BLaER1 treated with 17β-estradiol and CSF1 and Interleukin-3, amounts not matched to agents 10 nM and 100 nM (cell line): ENCODE measurements at regions not wholly inside any gene's neighbourhood (a gene's known extent, or its start where the extent isn't known, plus 50 kb on each side); places are given as distances from the start of the nearest gene placed in this dataset.

Experiments
- H3K27ac ChIP-seq, 11 experiments: shearing (Covaris generic); formaldehyde crosslinking; 2 replicates each; pipeline ENCODE4 v1.8.1; 2022
- H3K27me3 ChIP-seq, 11 experiments: shearing (Covaris generic); formaldehyde crosslinking; 2 replicates each; pipeline ENCODE4 v1.8.1; 2022
- H3K36me3 ChIP-seq, 11 experiments: shearing (Covaris generic); formaldehyde crosslinking; 2 replicates each; pipeline ENCODE4 v1.8.1; 2022
- H3K4me1 ChIP-seq, 10 experiments: shearing (Covaris generic); formaldehyde crosslinking; 2 replicates each; pipeline ENCODE4 v1.8.1; 2022
- H3K4me2 ChIP-seq, 11 experiments: shearing (Covaris generic); formaldehyde crosslinking; 2 replicates each; pipeline ENCODE4 v1.8.1; 2022
- H3K4me3 ChIP-seq, 10 experiments: shearing (Covaris generic); formaldehyde crosslinking; 2 replicates each; pipeline ENCODE4 v1.8.1; 2022
- H3K9ac ChIP-seq, 11 experiments: shearing (Covaris generic); formaldehyde crosslinking; 2 replicates each; pipeline ENCODE4 v1.8.1; 2022
- H3K9me3 ChIP-seq, 11 experiments: shearing (Covaris generic); formaldehyde crosslinking; replicated peaks in 1 of 11; 2 replicates each; pipeline ENCODE4 v1.8.1; 2022
- H4K20me1 ChIP-seq, 11 experiments: shearing (Covaris generic); formaldehyde crosslinking; 2 replicates each; pipeline ENCODE4 v1.8.1; 2022
- Cebpa-rat ChIP-seq, 11 experiments: shearing (Covaris generic); IDR thresholded peaks; 2 replicates each; pipeline ENCODE4 v1.8.1; 2022

DNA sequence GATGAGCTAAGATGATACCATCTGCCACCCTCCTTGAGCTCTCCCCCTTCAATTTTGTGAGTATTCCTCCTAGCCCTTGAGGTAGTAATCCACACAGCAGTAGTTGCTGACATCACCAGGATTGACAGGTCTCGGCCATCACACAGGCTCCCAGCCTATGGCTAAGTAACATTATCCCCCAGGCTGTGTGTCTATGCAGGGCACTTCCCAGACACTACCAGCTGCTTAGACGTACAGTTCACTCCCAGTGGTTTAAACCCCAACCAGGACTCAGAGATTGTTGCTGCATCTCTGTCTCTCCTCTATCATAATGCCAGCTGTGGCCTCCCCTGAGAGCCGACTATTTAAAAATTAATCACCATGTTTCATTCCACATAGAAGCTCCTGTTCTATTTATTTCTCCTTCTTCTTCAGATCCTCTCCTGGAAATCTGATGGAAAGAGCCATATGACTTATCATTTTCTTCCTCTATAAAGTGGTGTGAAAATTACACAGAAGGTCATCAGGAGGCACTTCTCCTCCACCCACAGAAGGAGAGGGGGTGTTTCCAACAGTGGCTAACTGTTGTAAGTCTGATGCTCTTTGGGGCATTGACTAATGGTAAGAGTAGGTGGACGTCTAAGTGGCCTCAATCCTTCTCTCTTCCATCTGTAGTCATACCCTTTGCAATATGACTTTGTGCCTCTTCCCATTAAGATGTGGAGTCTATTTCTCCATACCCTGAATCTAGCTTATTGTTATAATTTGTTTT, 396.3 kb downstream of the SETD4 start:
- H3K27ac ChIP-seq, result no peak overlapping the region
- TF ChIP-seq Cebpa-rat (IDR thresholded peaks at IDR 0.05), result no peak
- H3K4me3 ChIP-seq, result no peak overlapping the region
- H4K20me1 ChIP-seq, result no peaks in the 10 kb centered on the region
- H3K4me2 ChIP-seq, result no peak overlapping the region
- H3K9ac ChIP-seq, result no peak overlapping the region
- H3K36me3 ChIP-seq, result no peaks in the 10 kb centered on the region
- H3K27me3 ChIP-seq, result no peaks in the 10 kb centered on the region
- no peaks in the 10 kb centered on the region for H3K9me3 ChIP-seq
- H3K4me1 ChIP-seq, result peaks cover 0 to 3% (median 0%) of the 10 kb centered on the region in 10 experiments; a peak in 8 of 20 replicates

DNA sequence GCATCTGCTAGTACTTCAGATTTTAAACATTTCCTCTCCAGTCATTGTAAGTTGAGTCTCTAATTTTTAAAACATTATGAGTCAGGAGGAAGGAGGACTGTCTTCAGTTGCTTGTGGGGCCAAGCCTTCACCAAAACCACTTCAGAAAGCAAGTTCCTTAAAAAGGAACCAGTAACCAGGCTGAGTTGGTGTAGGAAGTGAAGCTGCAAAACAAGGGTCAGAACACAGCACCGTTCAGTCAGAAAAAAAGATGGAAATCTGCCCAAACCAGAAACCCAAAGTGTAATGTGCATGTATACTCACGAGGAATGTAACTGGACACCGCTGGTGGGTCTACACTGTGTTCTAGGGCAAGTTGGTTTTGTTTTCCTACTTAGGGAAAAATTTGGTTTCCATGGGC, 402.1 kb downstream of the SETD4 start:
- Histone ChIP-seq H3K27ac (peak overlapping the region in 10 of 11 experiments; percentile 10 to 80 (median 56); a peak in 16 of 22 replicates), H3K4me1 (peaks cover 12 to 27% (median 19%) of the 10 kb centered on the region in 10 experiments), H4K20me1 (no peaks in the 10 kb centered on the region), H3K36me3 (no peaks in the 10 kb centered on the region), H3K9ac (peak overlapping the region in 6 of 11 experiments; percentile 33 to 63 (median 45); a peak in 9 of 22 replicates), H3K27me3 (no peaks in the 10 kb centered on the region), H3K4me3 (no peak overlapping the region), H3K9me3 (peaks cover 0 to 10% (median 5%) of the 10 kb centered on the region in 11 experiments; a peak in 7 of 22 replicates), H3K4me2 (peak overlapping the region; percentile 30 to 79 (median 65))
- TF ChIP-seq Cebpa-rat (IDR thresholded peaks at IDR 0.05), result no peak

DNA sequence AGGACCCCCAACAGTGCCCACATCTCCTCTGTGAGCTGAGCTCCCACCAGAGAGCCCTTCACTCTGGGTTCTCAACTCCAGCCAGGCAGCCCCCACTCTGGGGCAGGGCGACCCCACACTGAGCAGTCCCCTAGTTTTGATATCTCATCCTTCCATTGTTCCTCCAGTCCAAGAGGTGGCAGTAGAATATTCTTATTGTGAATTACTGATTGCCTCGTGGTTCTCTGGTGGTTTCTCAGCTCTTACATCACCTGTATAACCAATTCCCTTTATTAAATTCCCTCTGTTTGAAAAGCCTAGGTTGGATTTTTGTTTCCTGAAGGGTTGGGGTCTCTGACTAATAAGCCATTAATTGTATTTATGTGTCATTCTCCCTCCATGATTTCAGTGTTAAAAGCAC, 407.5 kb downstream of the SETD4 start:
- H3K4me3 ChIP-seq, result no peak overlapping the region
- H3K9me3 ChIP-seq, result peaks cover 0 to 10% (median 5%) of the 10 kb centered on the region in 11 experiments; a peak in 8 of 22 replicates
- peaks cover 4 to 15% (median 8%) of the 10 kb centered on the region in 10 experiments for H3K4me1 ChIP-seq
- no peak overlapping the region for H3K4me2 ChIP-seq
- no peaks in the 10 kb centered on the region for H4K20me1 ChIP-seq
- H3K27ac ChIP-seq, result no peak overlapping the region
- no peak overlapping the region for H3K9ac ChIP-seq
- no peaks in the 10 kb centered on the region for H3K27me3 ChIP-seq
- no peak for TF ChIP-seq Cebpa-rat (IDR thresholded peaks at IDR 0.05)
- H3K36me3 ChIP-seq, result no peaks in the 10 kb centered on the region

DNA sequence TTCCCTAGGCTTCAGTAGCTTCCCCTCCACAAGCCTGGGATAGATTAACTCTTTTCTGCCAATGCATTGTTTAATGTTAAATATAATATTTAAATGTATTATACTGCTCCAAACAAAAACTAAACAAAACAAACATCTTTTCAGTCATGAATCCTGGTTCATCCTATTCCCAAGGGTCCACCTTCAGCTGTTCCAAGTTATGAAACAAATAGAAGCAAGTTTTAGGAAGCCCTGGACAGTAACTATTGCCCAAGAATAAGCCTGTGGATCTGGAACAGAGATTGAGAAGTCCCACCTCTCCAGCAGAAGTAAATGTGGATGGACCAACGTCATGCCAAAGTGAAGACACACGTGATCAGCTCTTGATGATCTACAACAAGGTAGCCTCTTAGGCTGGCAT, 408.1 kb downstream of the SETD4 start:
- H3K27ac ChIP-seq, result no peak overlapping the region
- H3K9ac ChIP-seq, result no peak overlapping the region
- H3K4me3 ChIP-seq, result no peak overlapping the region
- peaks cover 0 to 10% (median 5%) of the 10 kb centered on the region in 11 experiments; a peak in 8 of 22 replicates for H3K9me3 ChIP-seq
- H3K4me2 ChIP-seq, result no peak overlapping the region
- H3K27me3 ChIP-seq, result no peaks in the 10 kb centered on the region
- no peaks in the 10 kb centered on the region for H3K36me3 ChIP-seq
- peaks cover 0 to 8% (median under 1%) of the 10 kb centered on the region in 10 experiments; a peak in 12 of 20 replicates for H3K4me1 ChIP-seq
- no peak for TF ChIP-seq Cebpa-rat (IDR thresholded peaks at IDR 0.05)
- no peaks in the 10 kb centered on the region for H4K20me1 ChIP-seq

DNA sequence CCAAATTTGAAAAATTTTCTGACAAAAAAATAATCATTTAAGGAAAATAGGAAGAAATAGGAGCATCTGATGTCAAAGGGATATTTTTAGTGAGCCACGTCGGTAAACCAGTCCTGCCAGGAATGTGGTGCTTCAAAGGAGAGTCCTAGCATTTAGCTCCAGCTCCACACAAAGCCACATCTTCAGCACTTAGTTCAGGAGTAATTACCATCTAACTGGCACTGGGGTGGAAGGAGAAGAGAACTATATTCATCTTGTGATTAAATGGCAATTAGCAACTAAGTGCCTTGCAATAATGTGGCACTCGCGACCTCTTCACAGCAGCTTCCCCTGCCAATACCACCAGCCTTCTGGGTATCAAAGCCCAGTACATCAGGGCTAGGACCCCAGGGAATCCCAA, 409.1 kb downstream of the SETD4 start:
- Histone ChIP-seq H3K9ac (no peak overlapping the region), H3K4me1 (peaks cover 0 to 6% (median 2%) of the 10 kb centered on the region in 10 experiments; a peak in 9 of 20 replicates), H3K4me2 (no peak overlapping the region), H3K4me3 (no peak overlapping the region), H3K36me3 (no peaks in the 10 kb centered on the region), H4K20me1 (no peaks in the 10 kb centered on the region), H3K9me3 (peaks cover 0 to 4% (median 0%) of the 10 kb centered on the region in 11 experiments; a peak in 3 of 22 replicates), H3K27me3 (no peaks in the 10 kb centered on the region), H3K27ac (no peak overlapping the region)
- no peak for TF ChIP-seq Cebpa-rat (IDR thresholded peaks at IDR 0.05)

DNA sequence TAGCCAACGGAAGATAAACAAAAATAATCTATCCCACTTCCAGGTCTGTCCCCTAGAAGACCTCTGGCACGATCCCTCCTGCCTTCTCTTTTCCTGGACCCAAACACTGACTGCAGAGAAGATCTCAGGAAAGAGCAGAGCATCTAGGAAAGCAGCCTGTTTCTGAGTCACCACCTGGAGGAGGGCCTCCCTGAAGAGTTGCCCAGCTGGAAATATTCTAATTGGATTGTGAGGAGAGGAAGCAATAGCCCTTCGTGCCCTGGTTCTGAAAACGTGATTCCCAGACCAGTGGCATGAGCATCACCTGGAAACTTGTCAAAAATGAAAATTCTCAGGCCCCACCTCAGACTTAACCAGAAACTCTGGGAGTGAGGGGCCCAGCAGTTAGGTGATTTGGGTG, 411.1 kb downstream of the SETD4 start:
- Histone ChIP-seq H3K4me2 (no peak overlapping the region), H3K9ac (no peak overlapping the region), H3K36me3 (no peaks in the 10 kb centered on the region), H3K27me3 (no peaks in the 10 kb centered on the region), H3K27ac (no peak overlapping the region), H4K20me1 (no peaks in the 10 kb centered on the region), H3K4me3 (no peak overlapping the region), H3K4me1 (peaks cover 0 to 11% (median 4%) of the 10 kb centered on the region in 10 experiments; a peak in 9 of 20 replicates), H3K9me3 (no peaks in the 10 kb centered on the region; a peak in 1 of 22 replicates)
- TF ChIP-seq Cebpa-rat (IDR thresholded peaks at IDR 0.05), result no peak

DNA sequence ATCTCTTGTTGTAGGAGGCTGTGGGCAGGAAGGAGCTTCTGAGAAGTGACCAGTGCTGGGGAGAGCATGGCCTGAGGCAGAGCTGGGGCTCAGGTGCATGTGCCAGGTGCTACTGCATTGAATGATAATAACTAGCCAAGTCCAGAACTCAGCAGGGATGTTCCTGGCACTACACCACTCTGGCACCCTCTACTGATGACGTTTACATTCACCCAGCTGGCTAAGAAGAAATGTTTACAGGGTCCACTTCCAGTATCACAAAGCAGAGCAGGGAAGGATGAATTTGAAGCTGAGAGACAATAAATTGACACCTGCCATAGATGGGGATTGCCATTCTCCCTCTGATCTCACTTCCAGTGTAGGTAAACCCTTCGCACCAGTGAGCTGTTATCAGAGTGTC, 411.8 kb downstream of the SETD4 start:
- Histone ChIP-seq H3K36me3 (no peaks in the 10 kb centered on the region), H3K9ac (no peak overlapping the region)
- TF ChIP-seq Cebpa-rat (IDR thresholded peaks at IDR 0.05), result no peak

DNA sequence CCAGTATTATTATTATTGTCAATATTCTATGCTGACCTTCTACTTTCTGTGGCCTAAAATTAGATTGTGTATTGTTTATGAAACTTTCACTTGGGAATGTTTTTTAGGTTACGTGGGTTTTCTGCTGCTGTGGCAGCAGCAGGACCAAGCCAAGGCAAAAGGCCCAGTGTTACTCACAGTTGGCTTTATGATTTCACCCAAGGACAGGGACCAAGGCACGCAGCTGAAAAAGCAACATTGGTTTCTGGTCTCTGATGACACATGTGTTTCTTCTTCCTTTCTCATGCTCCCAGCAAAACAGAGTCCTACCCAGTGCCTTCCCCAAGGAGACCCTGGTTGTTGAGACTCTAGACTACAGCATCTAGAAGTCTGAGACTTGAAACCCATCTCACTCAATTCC, 413.7 kb downstream of the SETD4 start:
- Histone ChIP-seq H3K9me3 (0 out of 22 replicates have a peak, but pooled peaks cover 0 to 6% (median 0%) of the 10 kb centered on the region in 11 experiments), H3K36me3 (no peaks in the 10 kb centered on the region)
- no peak for TF ChIP-seq Cebpa-rat (IDR thresholded peaks at IDR 0.05)

More for the DNA sequence above, 411.8 kb downstream of the SETD4 start:
- Histone ChIP-seq H3K9me3 (no peaks in the 10 kb centered on the region; a peak in 1 of 22 replicates), H3K4me2 (no peak overlapping the region), H3K27ac (no peak overlapping the region), H4K20me1 (no peaks in the 10 kb centered on the region), H3K4me3 (no peak overlapping the region), H3K27me3 (no peaks in the 10 kb centered on the region), H3K4me1 (peaks cover 0 to 11% (median 4%) of the 10 kb centered on the region in 10 experiments; a peak in 9 of 20 replicates)

DNA sequence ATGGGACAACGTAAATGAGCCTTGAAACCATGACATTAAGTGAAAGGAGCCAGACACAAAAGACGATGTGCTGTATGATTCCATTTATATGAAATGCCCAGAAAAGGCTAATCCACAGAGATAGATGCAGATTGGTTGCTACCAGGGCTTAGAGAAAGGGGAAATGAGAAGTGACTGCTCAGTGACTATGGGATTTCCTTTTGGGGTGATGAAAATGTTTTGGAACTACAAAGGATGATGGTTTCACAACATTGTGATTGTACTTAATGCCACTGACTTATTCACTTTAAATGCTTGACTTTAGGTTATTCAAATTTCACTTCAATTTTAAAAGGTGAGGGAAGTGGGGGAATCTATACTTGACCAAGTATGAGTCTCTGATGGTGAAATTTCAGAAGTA, 414.3 kb downstream of the SETD4 start:
- no peaks in the 10 kb centered on the region for H4K20me1 ChIP-seq
- peak overlapping the region in 2 of 11 experiments; percentile 42 to 43; a peak in 4 of 22 replicates for H3K27ac ChIP-seq
- H3K4me1 ChIP-seq, result peaks cover 0 to 13% (median 6%) of the 10 kb centered on the region in 10 experiments; a peak in 10 of 20 replicates
- H3K27me3 ChIP-seq, result no peaks in the 10 kb centered on the region
- TF ChIP-seq Cebpa-rat (IDR thresholded peaks at IDR 0.05), result no peak
- no peaks in the 10 kb centered on the region for H3K36me3 ChIP-seq
- 0 out of 22 replicates have a peak, but pooled peaks cover 0 to 6% (median 0%) of the 10 kb centered on the region in 11 experiments for H3K9me3 ChIP-seq
- H3K4me3 ChIP-seq, result no peak overlapping the region
- no peak overlapping the region for H3K9ac ChIP-seq
- peak overlapping the region in 5 of 11 experiments; percentile 3 to 34 (median 16); a peak in 7 of 22 replicates for H3K4me2 ChIP-seq

More for the DNA sequence above, 413.7 kb downstream of the SETD4 start:
- Histone ChIP-seq H3K27me3 (no peaks in the 10 kb centered on the region), H3K4me3 (no peak overlapping the region), H4K20me1 (no peaks in the 10 kb centered on the region), H3K4me2 (peak overlapping the region in 5 of 11 experiments; percentile 3 to 34 (median 16); a peak in 7 of 22 replicates), H3K9ac (no peak overlapping the region), H3K27ac (peak overlapping the region in 2 of 11 experiments; percentile 42 to 43; a peak in 4 of 22 replicates), H3K4me1 (peaks cover 0 to 13% (median 6%) of the 10 kb centered on the region in 10 experiments; a peak in 10 of 20 replicates)
